Mammary epithelial cell (primary cell): ENCODE measurements at regions not wholly inside any gene's neighbourhood (a gene's known extent, or its start where the extent isn't known, plus 50 kb on each side); places are given as distances from the start of the nearest gene placed in this dataset.

Experiments used
- EZH2 ChIP-seq: IDR thresholded peaks from 2 replicates; pipeline ENCODE4 v1.6.1; 2012; ENCODE audit warnings: low read length, inconsistent platforms, borderline replicate concordance
- TF ChIP-seq, protein P1 (sequence below), 2 donors: IDR thresholded peaks in 1 of 2; conservative IDR thresholded peaks in 1 of 2; 2 replicates each; pipeline ENCODE4 v1.5.1; 2011 to 2012; ENCODE audit warnings: inconsistent platforms in 2 of 2, low read length in 2 of 2, mild to moderate bottlenecking in 2 of 2, control low read depth in 1 of 2, low read depth in 1 of 2; ENCODE audit not compliant: insufficient read depth in 1 of 2; ENCODE audit errors: extremely low read depth in 1 of 2

DNA sequence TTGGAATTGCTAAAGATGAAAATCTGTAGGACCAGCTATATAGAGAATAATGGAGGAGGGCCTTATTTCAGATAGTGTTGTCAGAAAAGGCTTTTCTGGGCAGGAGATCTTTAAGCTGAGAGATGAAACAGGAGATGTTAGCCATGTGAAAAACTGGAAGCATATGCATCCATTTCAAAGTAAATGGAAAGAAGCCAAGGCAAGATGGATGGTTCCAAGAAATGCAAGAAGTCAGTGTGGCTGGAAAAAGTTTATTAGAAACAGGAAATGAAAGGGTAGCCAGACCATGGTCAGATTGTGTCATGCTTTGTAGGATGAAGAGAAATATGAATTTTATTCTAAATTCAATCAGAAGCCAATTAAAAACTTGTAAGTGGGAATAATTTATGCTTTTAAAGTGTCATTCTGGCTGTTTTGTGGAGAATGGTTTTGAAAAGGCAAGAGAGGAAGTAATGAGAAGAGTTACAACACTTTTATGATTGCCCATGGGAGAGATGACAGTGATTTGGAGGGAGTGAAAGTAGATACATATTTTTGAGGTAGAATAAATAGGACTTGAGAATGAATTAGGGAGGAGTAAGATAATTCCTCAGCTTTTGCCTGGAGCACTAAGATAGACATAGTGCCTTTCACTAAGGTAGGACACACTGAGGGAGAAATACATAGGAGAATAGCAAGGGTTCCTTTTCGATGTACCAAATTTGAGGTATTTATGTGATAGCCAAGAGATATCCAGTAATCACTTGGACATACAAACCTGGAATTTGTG, 620.1 kb downstream of the HTR1B start:
- no peak for TF ChIP-seq EZH2
- TF ChIP-seq, protein P1, sequence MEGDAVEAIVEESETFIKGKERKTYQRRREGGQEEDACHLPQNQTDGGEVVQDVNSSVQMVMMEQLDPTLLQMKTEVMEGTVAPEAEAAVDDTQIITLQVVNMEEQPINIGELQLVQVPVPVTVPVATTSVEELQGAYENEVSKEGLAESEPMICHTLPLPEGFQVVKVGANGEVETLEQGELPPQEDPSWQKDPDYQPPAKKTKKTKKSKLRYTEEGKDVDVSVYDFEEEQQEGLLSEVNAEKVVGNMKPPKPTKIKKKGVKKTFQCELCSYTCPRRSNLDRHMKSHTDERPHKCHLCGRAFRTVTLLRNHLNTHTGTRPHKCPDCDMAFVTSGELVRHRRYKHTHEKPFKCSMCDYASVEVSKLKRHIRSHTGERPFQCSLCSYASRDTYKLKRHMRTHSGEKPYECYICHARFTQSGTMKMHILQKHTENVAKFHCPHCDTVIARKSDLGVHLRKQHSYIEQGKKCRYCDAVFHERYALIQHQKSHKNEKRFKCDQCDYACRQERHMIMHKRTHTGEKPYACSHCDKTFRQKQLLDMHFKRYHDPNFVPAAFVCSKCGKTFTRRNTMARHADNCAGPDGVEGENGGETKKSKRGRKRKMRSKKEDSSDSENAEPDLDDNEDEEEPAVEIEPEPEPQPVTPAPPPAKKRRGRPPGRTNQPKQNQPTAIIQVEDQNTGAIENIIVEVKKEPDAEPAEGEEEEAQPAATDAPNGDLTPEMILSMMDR (conservative IDR thresholded peaks at IDR 0.05 in 1 of 2, IDR thresholded peaks at IDR 0.05 in 1 of 2; ENCODE audit: extremely low read depth in 1 of 2, insufficient read depth in 1 of 2, low read depth in 1 of 2, low read length in 2 of 2) = no peak
